C4-2B (cell line): ENCODE measurements at regions not wholly inside any gene's neighbourhood (a gene's known extent, or its start where the extent isn't known, plus 50 kb on each side); places are given as distances from the start of the nearest gene placed in this dataset.

Experiments
- ZFX ChIP-seq: fragments of 450-650 bp; IDR thresholded peaks from 2 replicates; pipeline ENCODE4 v1.6.1; 2017
- TF ChIP-seq, protein P1 (sequence below): fragments of 450-650 bp; conservative IDR thresholded peaks from 2 replicates; pipeline ENCODE4 v1.5.1; 2017; ENCODE audit warnings: mild to moderate bottlenecking

DNA sequence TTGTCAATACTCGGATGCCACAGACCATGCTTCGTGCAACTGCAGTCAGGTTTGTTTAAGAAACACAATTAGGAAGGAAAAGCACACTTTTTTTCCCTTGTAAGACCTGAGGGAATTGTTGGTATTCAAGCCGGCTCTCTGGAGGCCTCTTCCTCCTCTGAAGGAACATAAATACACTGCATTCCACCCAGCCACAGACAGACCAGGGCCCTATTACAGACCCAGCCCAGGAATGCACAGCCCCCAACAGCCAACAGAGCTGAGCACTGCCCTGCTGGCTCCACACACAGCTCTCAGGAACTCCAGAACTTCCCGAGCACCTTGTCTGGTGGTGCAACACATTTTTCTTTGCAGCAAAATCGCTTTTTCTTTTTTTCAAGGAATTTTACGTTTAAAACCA is 488.7 kb upstream of the PROK2 start:
- TF ChIP-seq, protein P1, sequence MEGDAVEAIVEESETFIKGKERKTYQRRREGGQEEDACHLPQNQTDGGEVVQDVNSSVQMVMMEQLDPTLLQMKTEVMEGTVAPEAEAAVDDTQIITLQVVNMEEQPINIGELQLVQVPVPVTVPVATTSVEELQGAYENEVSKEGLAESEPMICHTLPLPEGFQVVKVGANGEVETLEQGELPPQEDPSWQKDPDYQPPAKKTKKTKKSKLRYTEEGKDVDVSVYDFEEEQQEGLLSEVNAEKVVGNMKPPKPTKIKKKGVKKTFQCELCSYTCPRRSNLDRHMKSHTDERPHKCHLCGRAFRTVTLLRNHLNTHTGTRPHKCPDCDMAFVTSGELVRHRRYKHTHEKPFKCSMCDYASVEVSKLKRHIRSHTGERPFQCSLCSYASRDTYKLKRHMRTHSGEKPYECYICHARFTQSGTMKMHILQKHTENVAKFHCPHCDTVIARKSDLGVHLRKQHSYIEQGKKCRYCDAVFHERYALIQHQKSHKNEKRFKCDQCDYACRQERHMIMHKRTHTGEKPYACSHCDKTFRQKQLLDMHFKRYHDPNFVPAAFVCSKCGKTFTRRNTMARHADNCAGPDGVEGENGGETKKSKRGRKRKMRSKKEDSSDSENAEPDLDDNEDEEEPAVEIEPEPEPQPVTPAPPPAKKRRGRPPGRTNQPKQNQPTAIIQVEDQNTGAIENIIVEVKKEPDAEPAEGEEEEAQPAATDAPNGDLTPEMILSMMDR = no peak
- TF ChIP-seq ZFX = no peak
